GM18870 (cell line): ENCODE measurements at regions not wholly inside any gene's neighbourhood (a gene's known extent, or its start where the extent isn't known, plus 50 kb on each side); places are given as distances from the start of the nearest gene placed in this dataset.
"Not testable (repeated sequence)": the region's sequence is repeated elsewhere in the genome, so short reads cannot be mapped to it uniquely, and the experiment has no call there.

Experiments used
- ATAC-seq: cut with Tn5 transposase; IDR thresholded peaks from one replicate; pipeline ENCODE4 v1.9.1; 2021; ENCODE audit warnings: moderate library complexity; ENCODE audit not compliant: unreplicated experiment

- ATAC-seq: no peak
These were observed 158.7 kb upstream of the GRIN3A start for GRCh38 chr9:101897196-101897595.

GRCh38 chr9:101893661-101894646 is 155.5 kb upstream of the GRIN3A start:
- ATAC-seq: no peak

- no peak for ATAC-seq
These were observed 143.1 kb upstream of the GRIN3A start for GRCh38 chr9:101881508-101881907.

- no peak for ATAC-seq
These were observed 142.4 kb upstream of the GRIN3A start for GRCh38 chr9:101880846-101881245.

GRCh38 chr9:101878734-101879133 is 140.3 kb upstream of the GRIN3A start:
- no peak for ATAC-seq

GRCh38 chr9:101877439-101877838 is 139.0 kb upstream of the GRIN3A start:
- no peak for ATAC-seq

- ATAC-seq: no peak
These were observed 123.0 kb upstream of the GRIN3A start for GRCh38 chr9:101861472-101861871.

GRCh38 chr9:101860920-101861319 is 122.5 kb upstream of the GRIN3A start:
- no peak for ATAC-seq

- no peak for ATAC-seq
These were observed 121.2 kb upstream of the GRIN3A start for GRCh38 chr9:101859620-101860019.

GRCh38 chr9:101858026-101858425 is 119.6 kb upstream of the GRIN3A start:
- no peak for ATAC-seq

- ATAC-seq: no peak
These were observed 110.8 kb upstream of the GRIN3A start for GRCh38 chr9:101849102-101849707.

- ATAC-seq: no peak
These were observed 110.1 kb upstream of the GRIN3A start for GRCh38 chr9:101848485-101848919.

GRCh38 chr9:101846161-101846560 is 107.7 kb upstream of the GRIN3A start:
- ATAC-seq: no peak

GRCh38 chr9:101840694-101841188 is 102.3 kb upstream of the GRIN3A start:
- no peak for ATAC-seq

GRCh38 chr9:101838988-101839387 is 100.5 kb upstream of the GRIN3A start:
- not testable (repeated sequence) for ATAC-seq

GRCh38 chr9:101836021-101836420 is 97.6 kb upstream of the GRIN3A start:
- no peak for ATAC-seq

- no peak for ATAC-seq
These were observed 94.0 kb upstream of the GRIN3A start for GRCh38 chr9:101832486-101832885.

- ATAC-seq: not testable (repeated sequence)
These were observed 83.0 kb upstream of the GRIN3A start for GRCh38 chr9:101821450-101821849.

GRCh38 chr9:101820983-101821382 is 82.5 kb upstream of the GRIN3A start:
- ATAC-seq: not testable (repeated sequence)

GRCh38 chr9:101814064-101814463 is 75.6 kb upstream of the GRIN3A start:
- ATAC-seq: no peak

GRCh38 chr9:101807879-101808278 is 69.4 kb upstream of the GRIN3A start:
- not testable (repeated sequence) for ATAC-seq

GRCh38 chr9:101796044-101796443 is 57.6 kb upstream of the GRIN3A start:
- no peak for ATAC-seq
